ENCODE measurements at regions not wholly inside any gene's neighbourhood (a gene's known extent, or its start where the extent isn't known, plus 50 kb on each side); places are given as distances from the start of the nearest gene placed in this dataset.

- no peak for DNase-seq
These were observed 562.2 kb upstream of the MEF2C start for GRCh38 chr5:89445106-89445745.

DNA sequence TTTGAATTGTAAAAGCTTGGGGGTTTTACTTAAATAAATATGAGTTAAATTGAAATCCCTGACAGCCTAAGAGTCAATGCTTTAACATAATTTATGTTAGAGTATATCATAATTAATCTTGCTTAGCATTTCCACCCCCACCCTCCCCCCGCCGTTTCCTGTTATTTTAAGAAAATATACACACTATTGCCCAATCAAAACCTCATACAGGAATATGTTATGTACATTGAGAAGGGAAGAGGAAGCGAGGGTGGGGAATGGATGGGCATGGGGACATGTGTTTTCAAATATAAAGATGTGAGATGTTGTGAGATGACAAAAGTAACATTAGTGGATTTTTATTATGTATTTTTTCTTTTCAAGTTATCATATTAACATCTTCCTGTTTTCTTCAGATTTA is 561.1 kb upstream of the MEF2C start:
- DNase-seq, result no peak

- no peak for DNase-seq
These were observed 560.5 kb upstream of the MEF2C start for GRCh38 chr5:89443508-89443907.

DNA sequence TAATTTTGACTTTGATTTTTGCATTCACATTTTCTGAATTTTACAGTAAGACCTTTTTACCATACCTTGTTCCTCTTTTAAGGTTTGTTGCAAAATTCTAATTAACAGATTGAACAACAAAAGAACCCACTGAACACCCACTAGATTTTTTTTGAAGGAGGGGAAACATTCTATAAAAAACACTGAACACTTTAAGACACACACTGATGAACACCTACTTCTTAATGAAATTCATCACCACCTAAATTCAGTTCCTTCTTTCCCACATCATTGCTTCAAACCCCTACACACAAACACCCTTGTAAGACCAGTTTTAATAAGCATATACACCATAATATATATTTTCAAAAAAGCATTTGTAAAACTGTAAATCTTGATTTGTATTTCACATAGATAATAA is 559.0 kb upstream of the MEF2C start:
- no peak for DNase-seq

DNA sequence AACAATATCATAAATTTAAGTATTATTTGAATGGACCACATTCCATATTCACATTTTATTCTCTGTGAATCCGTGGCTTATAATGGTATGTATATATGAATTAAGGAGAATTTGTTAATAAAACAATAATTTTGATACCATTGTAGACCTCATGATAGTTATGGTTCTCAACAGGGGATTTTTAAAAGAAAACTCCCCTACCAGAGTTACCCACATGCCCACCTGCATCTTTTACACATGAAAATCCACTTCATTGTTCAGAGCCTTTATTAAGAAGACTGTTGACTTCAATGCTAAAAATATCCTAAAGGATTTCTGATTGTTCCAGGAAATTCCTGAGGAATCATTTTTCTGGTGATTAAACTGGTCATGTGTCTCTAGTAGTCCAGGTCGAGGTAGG is 557.7 kb upstream of the MEF2C start:
- DNase-seq, result no peak

DNA sequence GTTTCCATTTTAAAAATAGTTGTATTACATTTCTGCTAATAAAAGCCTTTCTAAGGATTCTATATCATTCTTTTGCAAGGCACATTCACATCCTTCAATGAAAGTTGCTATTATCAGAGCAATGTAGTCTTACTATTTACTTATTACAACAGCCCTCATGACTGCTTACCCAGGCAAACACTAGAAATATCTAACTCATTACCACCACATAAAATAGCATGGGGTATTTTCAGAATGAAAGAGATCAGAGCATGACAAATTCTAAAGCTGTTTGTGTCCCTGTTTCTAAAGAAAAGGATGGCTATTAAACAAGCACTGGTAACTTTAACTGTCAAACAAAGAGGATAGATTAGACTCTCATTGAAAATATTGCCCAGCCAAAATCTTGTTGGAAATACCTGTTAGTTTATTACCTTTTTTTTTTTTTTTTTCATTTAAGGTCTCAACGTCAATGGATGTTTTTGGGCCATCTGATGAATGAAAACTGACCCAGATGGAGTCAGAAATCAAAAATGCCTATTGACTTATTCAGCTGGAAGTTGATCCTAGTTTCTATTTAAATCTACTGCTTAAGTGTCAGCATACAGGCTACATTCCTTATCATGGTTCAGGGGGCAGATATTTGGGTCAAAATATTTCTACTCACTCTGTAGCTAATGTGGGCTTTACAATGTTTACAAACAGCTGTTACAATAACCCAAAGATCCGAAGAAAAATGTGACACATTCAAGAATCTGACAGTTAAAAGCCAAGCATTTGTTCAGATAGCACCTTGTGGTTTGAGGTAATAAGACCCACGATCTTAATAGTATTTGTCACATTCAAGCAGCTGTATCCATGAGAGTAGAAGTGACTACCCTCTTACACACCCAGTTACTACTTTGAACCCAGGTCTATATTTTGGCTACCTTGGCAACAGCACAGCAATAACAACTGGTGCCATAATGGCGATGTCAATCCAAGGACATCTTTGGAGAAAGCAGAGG is 554.8 kb upstream of the MEF2C start:
- no peak for DNase-seq

GRCh38 chr5:89436464-89436863 is 553.5 kb upstream of the MEF2C start:
- no peak for DNase-seq

DNA sequence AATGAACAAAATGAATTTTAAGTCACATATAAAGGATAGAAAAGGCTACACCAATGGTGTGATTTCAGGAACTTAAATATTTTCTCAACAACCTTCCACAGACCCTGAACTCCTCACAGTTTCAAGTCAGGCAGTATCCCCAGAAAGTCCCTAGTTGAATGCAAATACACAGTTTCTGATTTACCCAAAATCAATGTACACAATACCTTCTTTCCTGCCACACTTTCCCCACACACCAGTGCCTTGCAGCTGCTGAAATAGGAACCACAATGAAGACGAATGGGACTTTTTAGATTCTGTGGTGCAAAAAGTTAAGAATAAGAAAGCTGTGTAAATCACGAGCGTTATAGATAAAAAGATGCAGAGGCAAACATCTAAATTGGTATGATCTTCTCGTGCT is 552.4 kb upstream of the MEF2C start:
- DNase-seq, result no peak

- no peak for DNase-seq
These were observed 545.6 kb upstream of the MEF2C start for GRCh38 chr5:89428624-89429023.

DNA sequence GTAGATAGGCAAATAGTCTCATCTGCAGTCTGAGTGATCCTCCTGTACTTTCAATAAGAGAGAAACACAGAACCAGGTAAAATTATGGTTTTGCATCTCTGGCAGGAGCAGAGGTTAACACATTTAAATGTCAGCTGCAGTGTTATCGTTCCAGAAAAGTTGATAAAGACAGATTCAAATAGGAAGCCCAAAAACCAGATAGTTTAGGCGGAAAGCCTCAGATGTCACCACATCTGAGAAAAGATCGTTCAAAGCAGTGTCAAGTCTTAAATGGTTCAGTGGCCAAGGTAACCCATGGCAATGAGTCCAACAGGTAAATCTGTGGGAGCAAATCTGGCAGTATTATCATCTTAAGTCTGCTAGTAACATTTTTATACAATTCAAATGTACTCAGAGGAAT is 542.1 kb upstream of the MEF2C start:
- DNase-seq, result no peak

DNA sequence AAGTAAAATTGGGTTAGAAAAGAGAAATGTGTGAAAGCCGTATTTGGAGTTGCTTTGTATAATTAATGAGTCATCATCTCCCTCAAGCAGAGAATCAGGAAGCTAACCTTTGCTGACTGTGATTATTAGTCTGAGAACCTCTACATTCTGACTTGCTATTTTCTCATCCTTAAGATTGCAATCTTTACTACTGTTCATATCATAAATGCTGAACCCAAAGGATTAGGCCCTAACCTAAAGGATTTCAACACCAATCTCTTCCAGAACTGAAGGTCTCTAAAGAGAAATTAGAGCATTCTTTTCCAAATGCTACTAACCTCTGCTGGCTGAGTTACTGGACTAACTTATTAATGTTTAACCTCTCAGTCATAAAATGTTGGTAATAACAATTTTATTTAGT is 538.1 kb upstream of the MEF2C start:
- no peak for DNase-seq

GRCh38 chr5:89418407-89419085 is 535.6 kb upstream of the MEF2C start:
- no peak for DNase-seq

DNA sequence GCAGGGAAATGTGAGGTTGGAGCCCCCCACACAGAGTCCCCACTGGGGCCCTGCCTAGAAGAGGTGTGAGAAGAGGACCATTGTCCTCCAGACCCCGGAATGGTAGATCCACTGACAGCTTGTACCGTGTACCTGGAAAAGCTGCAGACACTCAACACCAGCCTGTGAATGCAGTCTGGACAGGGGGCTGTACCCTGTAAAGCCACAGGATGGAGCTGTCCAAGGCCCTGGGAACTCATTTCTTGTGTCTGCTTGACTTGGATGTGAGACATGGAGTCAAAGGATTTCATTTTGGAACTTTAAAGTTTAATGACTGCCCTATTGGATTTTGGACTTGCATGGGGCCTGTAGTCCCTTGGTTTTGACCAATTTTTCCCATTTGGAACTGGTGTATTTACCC is 535.0 kb upstream of the MEF2C start:
- DNase-seq, result no peak

GRCh38 chr5:89417515-89417914 is 534.5 kb upstream of the MEF2C start:
- no peak for DNase-seq

DNA sequence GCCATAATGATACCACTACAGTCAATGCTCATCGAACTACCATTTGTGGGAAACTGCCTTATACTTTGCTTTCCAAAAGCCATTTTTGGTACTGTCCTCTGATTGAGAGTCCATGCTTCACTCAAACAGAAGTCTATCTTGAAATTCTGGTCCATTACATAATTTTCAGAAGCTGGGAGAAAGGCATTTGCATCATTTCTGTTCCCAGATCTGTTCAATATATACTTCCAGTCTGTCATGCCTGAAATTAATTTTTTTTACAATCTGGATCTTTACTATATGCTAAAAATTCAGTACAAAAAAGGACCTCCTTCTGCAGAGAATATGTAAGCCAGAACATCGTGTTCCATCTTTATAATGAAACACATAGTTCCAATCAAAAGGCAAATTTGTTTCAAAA is 528.9 kb upstream of the MEF2C start:
- no peak for DNase-seq

- no peak for DNase-seq
These were observed 524.1 kb upstream of the MEF2C start for GRCh38 chr5:89407054-89407453.

DNA sequence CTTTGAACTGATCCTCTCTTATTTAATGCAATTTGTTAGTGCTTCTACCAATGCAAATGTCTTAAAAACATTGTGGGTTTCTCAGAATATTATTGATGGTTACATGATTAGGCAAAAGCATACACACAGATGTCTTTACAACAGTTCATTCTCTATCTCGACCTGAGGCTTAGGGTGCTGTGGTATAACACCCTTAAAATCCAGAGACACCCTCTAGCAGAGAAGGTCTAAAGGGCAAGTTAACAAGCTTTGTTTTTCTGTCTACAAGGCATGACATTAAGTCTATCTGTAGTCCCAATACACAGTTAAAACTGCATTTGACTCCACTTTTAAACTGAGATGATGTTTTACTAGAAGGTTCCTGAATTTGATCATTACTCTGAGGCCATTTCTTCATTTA is 518.7 kb upstream of the MEF2C start:
- no peak for DNase-seq

- DNase-seq, result no peak
These were observed 518.0 kb upstream of the MEF2C start for GRCh38 chr5:89401012-89401411.

- no peak for DNase-seq
These were observed 516.6 kb upstream of the MEF2C start for GRCh38 chr5:89399548-89399947.

- no peak for DNase-seq
These were observed 514.1 kb upstream of the MEF2C start for GRCh38 chr5:89397096-89397495.

DNA sequence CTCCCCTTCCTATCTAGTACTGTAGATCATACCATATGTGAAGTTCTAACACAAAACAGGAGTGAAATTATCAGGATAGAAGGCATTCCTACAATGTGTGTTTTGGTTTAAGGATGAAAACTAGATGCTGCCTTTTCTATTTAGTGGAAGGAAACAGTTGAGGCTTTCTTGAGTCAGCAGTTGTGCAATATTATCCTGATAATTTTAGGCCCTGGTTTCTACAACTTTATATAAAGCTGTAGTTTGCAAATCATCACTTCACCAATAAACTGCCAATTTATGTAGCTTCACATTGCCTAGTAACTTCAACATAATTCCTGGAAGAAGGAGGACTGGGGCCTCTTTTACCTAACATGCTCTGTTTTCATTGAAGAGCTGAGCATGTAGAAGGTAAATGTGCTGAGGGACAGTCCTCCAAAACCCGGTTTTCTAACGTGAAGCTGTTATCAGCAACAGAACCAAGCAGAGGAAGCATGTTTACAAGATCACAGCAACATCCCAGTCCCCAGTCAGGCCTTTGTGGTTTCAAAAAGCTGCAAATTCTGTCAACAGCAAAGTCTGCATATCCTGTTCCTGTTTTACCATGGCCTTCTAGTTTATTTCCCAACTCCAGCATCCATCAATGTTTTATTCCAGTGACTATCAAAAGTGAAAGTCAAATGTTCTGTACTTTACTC is 513.4 kb upstream of the MEF2C start:
- no peak for DNase-seq

DNA sequence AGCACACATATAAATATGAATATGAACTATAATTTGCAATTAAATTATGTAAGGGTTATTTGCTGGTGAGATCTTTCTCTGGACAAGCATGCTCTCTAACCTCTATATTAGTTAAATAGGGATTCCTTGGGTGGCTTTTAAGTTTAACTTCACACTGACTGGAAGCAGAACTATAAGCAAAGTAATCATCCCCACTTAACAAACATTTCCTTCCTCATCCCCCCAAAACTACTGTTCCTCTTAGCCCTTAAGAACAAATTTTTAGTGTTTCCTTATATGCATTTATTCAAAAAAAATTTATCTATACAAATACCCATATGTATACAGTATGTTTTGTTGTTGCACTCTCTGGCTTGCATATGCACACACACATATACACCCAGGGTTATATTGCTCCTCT is 512.1 kb upstream of the MEF2C start:
- DNase-seq, result no peak

DNA sequence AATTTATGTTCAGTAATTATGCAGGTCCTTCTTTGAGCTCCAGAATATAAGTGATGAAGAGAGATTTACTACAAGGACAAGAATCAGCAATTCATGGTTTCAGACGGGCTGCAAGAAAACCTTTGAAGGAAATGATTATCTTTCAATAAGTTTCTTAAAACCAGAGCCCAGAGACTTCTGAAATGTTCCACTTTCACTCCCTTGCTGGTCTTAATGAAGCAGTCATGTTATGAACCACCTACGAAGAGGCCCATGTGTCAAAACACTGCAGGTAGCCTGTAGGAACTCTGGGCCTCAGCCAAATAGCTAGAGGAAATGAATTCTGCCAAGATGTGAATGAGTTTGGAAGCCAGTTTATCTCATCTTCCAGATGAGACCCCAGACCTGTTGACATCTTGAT is 505.9 kb upstream of the MEF2C start:
- no peak for DNase-seq

All from SHP77 treated with DMSO at 0.1 percent for 48 hours (cell line).